ENCODE measurements at regions not wholly inside any gene's neighbourhood (a gene's known extent, or its start where the extent isn't known, plus 50 kb on each side); places are given as distances from the start of the nearest gene placed in this dataset.

DNA sequence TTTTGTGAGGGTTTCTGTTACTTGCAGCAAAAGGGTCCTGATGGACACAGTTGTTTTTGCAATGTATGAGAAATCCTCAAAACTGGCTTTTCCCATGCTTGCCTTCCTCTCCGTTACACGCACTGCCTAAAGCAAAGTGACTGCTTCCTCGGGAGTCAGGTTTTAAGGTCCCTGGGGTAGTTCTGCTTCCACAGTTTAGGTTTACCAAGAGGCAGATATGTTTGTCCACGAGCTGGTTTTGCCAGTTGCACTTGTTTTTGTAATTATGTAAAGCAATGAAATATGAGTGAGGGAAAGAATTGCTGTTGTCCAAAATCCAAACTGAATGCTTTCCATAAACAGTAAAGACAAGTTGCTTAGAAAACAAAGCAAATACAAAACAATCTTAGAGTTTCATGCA, 290.7 kb upstream of the AMIGO2 start:
- no peak overlapping the region for H3K4me2 ChIP-seq (ENCODE audit: low read depth, low read length)
- TF ChIP-seq RAD21 (IDR thresholded peaks at IDR 0.05; ENCODE audit: low read length), result no peak
- TF ChIP-seq CTCF (conservative IDR thresholded peaks at IDR 0.05; ENCODE audit: low read depth, low read length), result no peak
- no peak for TF ChIP-seq RCOR1 (IDR thresholded peaks at IDR 0.05; ENCODE audit: insufficient replicate concordance, low read length)
- no peak for TF ChIP-seq RFX5 (IDR thresholded peaks at IDR 0.05; ENCODE audit: low read depth, low read length)
- no peak for TF ChIP-seq NFE2L2 (IDR thresholded peaks at IDR 0.05; ENCODE audit: low read depth, low read length)
- TF ChIP-seq FOS (IDR thresholded peaks at IDR 0.05; ENCODE audit: low read depth, low read length), result no peak
- no peak for DNase-seq
- no peak overlapping the region for H3K23ac ChIP-seq (ENCODE audit: low read depth, low read length)
- H3K56ac ChIP-seq (ENCODE audit: extremely low read depth, insufficient read depth, low read length), result no peak overlapping the region
- no peak overlapping the region for H2BK5ac ChIP-seq (ENCODE audit: low read depth, low read length, poor library complexity, severe bottlenecking)
- H4K5ac ChIP-seq (ENCODE audit: low read depth, low read length), result no peak overlapping the region
- H3K4me3 ChIP-seq (ENCODE audit: insufficient read depth, low read depth, low read length), result no peak overlapping the region
- no peak overlapping the region for H2BK15ac ChIP-seq (ENCODE audit: low read depth, low read length)
- H3K27ac ChIP-seq (ENCODE audit: insufficient read depth, low read length), result no peak overlapping the region
- no peaks in the 10 kb centered on the region for H3K4me1 ChIP-seq (ENCODE audit: control insufficient read depth, insufficient read depth, low read length)
- H4K8ac ChIP-seq (ENCODE audit: low read depth in 2 of 2, low read length in 2 of 2), result no peak overlapping the region
- H3K9me3 ChIP-seq (ENCODE audit: control insufficient read depth, insufficient read depth, low read length), result no peaks in the 10 kb centered on the region
- dilution Hi-C loops (cut with HindIII; ENCODE audit: low sequenced_read_pairs, unreplicated experiment) (no loop called here), intact Hi-C loops (cut with micrococcal nuclease) (no loop called here), in situ Hi-C loops (cut with MboI; ENCODE audit: low sequenced_read_pairs) (no loop called here)
- H3K4ac ChIP-seq (ENCODE audit: low read depth, low read length), result no peak overlapping the region
- H3K36me3 ChIP-seq (ENCODE audit: control insufficient read depth, insufficient read depth, low read length), result no peaks in the 10 kb centered on the region
- no peak overlapping the region for H3K9ac ChIP-seq (ENCODE audit: low read depth, low read length)
- H3K27me3 ChIP-seq (ENCODE audit: control insufficient read depth, insufficient read depth, low read length), result no peaks in the 10 kb centered on the region; the same call in 1 of the 2 replicates
- no peak overlapping the region for H3K14ac ChIP-seq (replicated peaks; ENCODE audit: low read depth, low read length)
- CTCF ChIA-PET, result no interaction called here
- H2AK5ac ChIP-seq (ENCODE audit: low read depth, low read length), result no peak overlapping the region
- no peak overlapping the region for H4K91ac ChIP-seq (ENCODE audit: insufficient read depth, low read depth, low read length)
- no peak overlapping the region for H3K18ac ChIP-seq (ENCODE audit: low read depth, low read length)
- H3K79me1 ChIP-seq (ENCODE audit: low read depth in 1 of 2, low read length in 2 of 2), result no peaks in the 10 kb centered on the region
- POLR2A ChIA-PET (ENCODE audit: unreplicated experiment), result no interaction called here
- H4K20me1 ChIP-seq (ENCODE audit: insufficient read depth, low read length), result no peaks in the 10 kb centered on the region
- no TSS peak for BruUV-seq (replicated peaks)
- no peak overlapping the region for H2BK120ac ChIP-seq (ENCODE audit: low read depth, low read length)
- no peak for ATAC-seq (ENCODE audit: low read depth)
- H3K9me1 ChIP-seq (ENCODE audit: insufficient read depth, low read length), result no peaks in the 10 kb centered on the region; the same call in 1 of the 2 replicates
- H2AK9ac ChIP-seq (replicated peaks; ENCODE audit: low read depth, low read length, poor library complexity), result no peak overlapping the region
- no peak overlapping the region for H2AFZ ChIP-seq (replicated peaks; ENCODE audit: low read length, poor library complexity)
- no peak overlapping the region for H2BK20ac ChIP-seq (ENCODE audit: low read depth, low read length)
- whole genome bisulfite sequencing, 2 experiments (ENCODE audit: extremely low coverage in 2 of 2, insufficient read length in 1 of 2), result 20% methylated on average over 1 of the region's 4 CpGs; no CpG with 5 or more reads in 1 of the 2 experiments
